ENCODE measurements at regions not wholly inside any gene's neighbourhood (a gene's known extent, or its start where the extent isn't known, plus 50 kb on each side); places are given as distances from the start of the nearest gene placed in this dataset.

DNA sequence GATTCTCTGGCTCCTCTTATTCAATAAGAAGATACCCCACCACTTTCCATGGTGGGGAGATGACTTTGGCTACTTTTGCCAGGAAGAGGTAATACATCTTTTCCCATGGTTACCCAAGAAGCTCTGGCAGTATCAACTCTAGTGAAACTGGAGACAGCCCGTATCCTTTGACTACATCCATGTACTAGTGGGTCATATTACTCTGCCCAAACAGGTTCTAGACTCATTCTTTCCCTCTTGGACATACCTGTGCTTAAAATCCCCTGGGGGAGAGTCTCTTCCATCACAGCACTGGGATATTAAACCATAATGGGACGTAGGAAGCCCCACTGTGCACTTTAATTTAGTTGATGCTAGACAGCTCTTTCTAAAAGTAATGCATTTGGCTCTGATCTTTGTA lies 144.7 kb upstream of the KLF12 start:
- TF ChIP-seq EZH2 (IDR thresholded peaks at IDR 0.05; ENCODE audit: low read length) = no peak
- TF ChIP-seq, protein P1, sequence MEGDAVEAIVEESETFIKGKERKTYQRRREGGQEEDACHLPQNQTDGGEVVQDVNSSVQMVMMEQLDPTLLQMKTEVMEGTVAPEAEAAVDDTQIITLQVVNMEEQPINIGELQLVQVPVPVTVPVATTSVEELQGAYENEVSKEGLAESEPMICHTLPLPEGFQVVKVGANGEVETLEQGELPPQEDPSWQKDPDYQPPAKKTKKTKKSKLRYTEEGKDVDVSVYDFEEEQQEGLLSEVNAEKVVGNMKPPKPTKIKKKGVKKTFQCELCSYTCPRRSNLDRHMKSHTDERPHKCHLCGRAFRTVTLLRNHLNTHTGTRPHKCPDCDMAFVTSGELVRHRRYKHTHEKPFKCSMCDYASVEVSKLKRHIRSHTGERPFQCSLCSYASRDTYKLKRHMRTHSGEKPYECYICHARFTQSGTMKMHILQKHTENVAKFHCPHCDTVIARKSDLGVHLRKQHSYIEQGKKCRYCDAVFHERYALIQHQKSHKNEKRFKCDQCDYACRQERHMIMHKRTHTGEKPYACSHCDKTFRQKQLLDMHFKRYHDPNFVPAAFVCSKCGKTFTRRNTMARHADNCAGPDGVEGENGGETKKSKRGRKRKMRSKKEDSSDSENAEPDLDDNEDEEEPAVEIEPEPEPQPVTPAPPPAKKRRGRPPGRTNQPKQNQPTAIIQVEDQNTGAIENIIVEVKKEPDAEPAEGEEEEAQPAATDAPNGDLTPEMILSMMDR (optimal IDR thresholded peaks at IDR 0.05 in 1 of 3, IDR thresholded peaks at IDR 0.05 in 1 of 3, conservative IDR thresholded peaks at IDR 0.05 in 1 of 3; ENCODE audit: extremely low read depth in 1 of 3, insufficient read depth in 2 of 3, low read length in 3 of 3) = no peak
- Histone ChIP-seq H3K36me3 (ENCODE audit: control insufficient read depth in 2 of 2, extremely low read depth in 1 of 2, insufficient read depth in 2 of 2, low read length in 2 of 2) (no peaks in the 10 kb centered on the region), H3K4me3 (ENCODE audit: control insufficient read depth in 2 of 3, extremely low read depth in 1 of 3, insufficient read depth in 2 of 3, low read depth in 1 of 3, low read length in 3 of 3) (no peak overlapping the region), H3K27me3 (ENCODE audit: control insufficient read depth, extremely low read depth, insufficient read depth, low read length) (no peaks in the 10 kb centered on the region), H3K4me2 (ENCODE audit: control insufficient read depth, extremely low read depth, insufficient read depth, low read depth, low read length) (no peak overlapping the region), H3K9ac (ENCODE audit: control insufficient read depth, extremely low read depth, insufficient read depth, low read length) (no peak overlapping the region), H3K9me1 (ENCODE audit: control insufficient read depth, extremely low read depth, insufficient read depth, low read length) (no peaks in the 10 kb centered on the region), H3K9me3 (ENCODE audit: control insufficient read depth, low read depth, low read length) (no peaks in the 10 kb centered on the region), H2AFZ (ENCODE audit: control insufficient read depth, low read length) (no peak overlapping the region), H4K20me1 (ENCODE audit: control insufficient read depth, extremely low read depth, insufficient read depth, low read length) (no peaks in the 10 kb centered on the region), H3K79me2 (ENCODE audit: control insufficient read depth, insufficient read depth, low read length) (no peaks in the 10 kb centered on the region), H3K4me1 (ENCODE audit: control insufficient read depth, extremely low read depth, insufficient read depth, low read length) (no peaks in the 10 kb centered on the region), H3K27ac (ENCODE audit: control insufficient read depth, insufficient read depth, low read length) (no peak overlapping the region)
- dilution Hi-C loops (cut with MboI; ENCODE audit: extremely low pct_ligation_motif_present, low sequenced_read_pairs) = no loop called here
- DNase-seq (ENCODE audit: low read depth, low spot score) (no peak), FAIRE-seq (no peak)

DNA sequence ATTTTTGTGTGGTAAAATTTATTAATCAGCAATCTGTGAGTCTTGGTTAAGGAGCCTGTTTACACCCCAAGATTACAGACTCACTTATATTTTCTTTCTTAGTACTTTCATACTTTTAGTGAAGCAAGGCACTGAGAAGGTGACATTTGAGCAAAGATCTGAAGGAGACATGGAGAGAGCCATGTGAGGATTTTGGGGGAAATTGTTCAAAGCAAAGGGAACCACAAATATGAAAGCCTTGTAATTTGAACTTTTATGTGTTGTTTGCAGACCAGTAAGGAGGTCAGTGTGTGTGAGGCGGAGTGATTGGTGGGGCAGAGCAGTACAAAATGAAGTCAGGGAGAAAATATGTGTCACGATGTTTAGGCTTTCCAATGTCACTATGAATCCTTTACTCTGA lies 140.7 kb upstream of the KLF12 start:
- dilution Hi-C loops (cut with MboI; ENCODE audit: extremely low pct_ligation_motif_present, low sequenced_read_pairs) = no loop called here
- H3K27ac ChIP-seq (ENCODE audit: control insufficient read depth, insufficient read depth, low read length) = no peak overlapping the region
- H3K79me2 ChIP-seq (ENCODE audit: control insufficient read depth, insufficient read depth, low read length) = no peaks in the 10 kb centered on the region
- TF ChIP-seq, protein P1 (optimal IDR thresholded peaks at IDR 0.05 in 1 of 3, IDR thresholded peaks at IDR 0.05 in 1 of 3, conservative IDR thresholded peaks at IDR 0.05 in 1 of 3; ENCODE audit: extremely low read depth in 1 of 3, insufficient read depth in 2 of 3, low read length in 3 of 3) = no peak
- TF ChIP-seq EZH2 (IDR thresholded peaks at IDR 0.05; ENCODE audit: low read length) = no peak
- no peaks in the 10 kb centered on the region for H3K9me3 ChIP-seq (ENCODE audit: control insufficient read depth, low read depth, low read length)
- H3K9ac ChIP-seq (ENCODE audit: control insufficient read depth, extremely low read depth, insufficient read depth, low read length) = no peak overlapping the region
- FAIRE-seq (no peak), DNase-seq (ENCODE audit: low read depth, low spot score) (no peak)
- no peaks in the 10 kb centered on the region for H3K27me3 ChIP-seq (ENCODE audit: control insufficient read depth, extremely low read depth, insufficient read depth, low read length)
- no peaks in the 10 kb centered on the region for H3K9me1 ChIP-seq (ENCODE audit: control insufficient read depth, extremely low read depth, insufficient read depth, low read length)
- H4K20me1 ChIP-seq (ENCODE audit: control insufficient read depth, extremely low read depth, insufficient read depth, low read length) = no peaks in the 10 kb centered on the region
- H3K4me3 ChIP-seq (ENCODE audit: control insufficient read depth in 2 of 3, extremely low read depth in 1 of 3, insufficient read depth in 2 of 3, low read depth in 1 of 3, low read length in 3 of 3) = no peak overlapping the region
- H3K4me1 ChIP-seq (ENCODE audit: control insufficient read depth, extremely low read depth, insufficient read depth, low read length) = peaks cover 7% of the 10 kb centered on the region
- H2AFZ ChIP-seq (ENCODE audit: control insufficient read depth, low read length) = no peak overlapping the region
- H3K4me2 ChIP-seq (ENCODE audit: control insufficient read depth, extremely low read depth, insufficient read depth, low read depth, low read length) = no peak overlapping the region
- no peaks in the 10 kb centered on the region for H3K36me3 ChIP-seq (ENCODE audit: control insufficient read depth in 2 of 2, extremely low read depth in 1 of 2, insufficient read depth in 2 of 2, low read length in 2 of 2)
